WTC11 (cell line): ENCODE measurements at regions not wholly inside any gene's neighbourhood (a gene's known extent, or its start where the extent isn't known, plus 50 kb on each side); places are given as distances from the start of the nearest gene placed in this dataset.
A peak's percentile ranks its signal among the peaks of the same experiment; 100 is the strongest.

ENCODE experiments used
- ATAC-seq: fragments of 200-7000 bp; cut with Tn5 transposase; 2 replicates; pipeline ENCODE4 v1.10.0; 2021; ENCODE audit warnings: mild to moderate bottlenecking, moderate library complexity
- CTCF ChIA-PET: fragments of 300-600 bp; sonication (Branson Sonifier 250); formaldehyde crosslinking; loops from one replicate; lab custom pipeline; 2021; ENCODE audit warnings: antibody characterized with exemption; lab: Charles Lee
- POLR2A ChIA-PET: fragments of 350-600 bp; sonication (Branson Sonifier 250); formaldehyde crosslinking; loops from one replicate; lab custom pipeline; 2021; ENCODE audit warnings: antibody characterized with exemption; lab: Charles Lee
- DNase-seq: peaks from one replicate; pipeline ENCODE4 v3.0.0; 2021; ENCODE audit warnings: low spot score
- H3K27ac Mint-ChIP-seq: 2 replicates; pipeline ENCODE4 v1.8.0; 2021; ENCODE audit warnings: mixed read lengths
- H3K27me3 Mint-ChIP-seq: 2 replicates; pipeline ENCODE4 v1.8.0; 2021; ENCODE audit warnings: low read depth, mild to moderate bottlenecking, moderate library complexity, mixed read lengths
- H3K36me3 Mint-ChIP-seq: 2 replicates; pipeline ENCODE4 v1.8.0; 2021; ENCODE audit warnings: mixed read lengths
- H3K4me1 Mint-ChIP-seq: 2 replicates; pipeline ENCODE4 v1.8.0; 2022; ENCODE audit warnings: mixed read lengths
- H3K4me3 Mint-ChIP-seq: 2 replicates; pipeline ENCODE4 v1.8.0; 2021; ENCODE audit warnings: mild to moderate bottlenecking, moderate library complexity, mixed read lengths
- H3K9me3 Mint-ChIP-seq: 2 replicates; pipeline ENCODE4 v1.8.0; 2021; ENCODE audit warnings: mixed read lengths
- CREM ChIP-seq: sonication (generic); formaldehyde crosslinking; IDR thresholded peaks from 2 replicates; pipeline ENCODE4 v1.8.1; 2022; ENCODE audit warnings: mild to moderate bottlenecking, missing genetic modification reagents, moderate library complexity
- ESRRA ChIP-seq: sonication (generic); formaldehyde crosslinking; IDR thresholded peaks from 2 replicates; pipeline ENCODE4 v1.8.1; 2022; ENCODE audit warnings: mild to moderate bottlenecking, missing genetic modification reagents, borderline replicate concordance
- KAT7 ChIP-seq: sonication (generic); formaldehyde crosslinking; IDR thresholded peaks from 2 replicates; pipeline ENCODE4 v1.8.1; 2023; ENCODE audit warnings: missing genetic modification reagents, mild to moderate bottlenecking, borderline replicate concordance
- OVOL2 ChIP-seq: fragments of 250-450 bp; sonication (Bioruptor Pico); IDR thresholded peaks from 2 replicates; pipeline ENCODE4 v1.9.0; 2021; ENCODE audit warnings: mild to moderate bottlenecking, borderline replicate concordance
- TEAD4 ChIP-seq: sonication (generic); formaldehyde crosslinking; IDR thresholded peaks from 2 replicates; pipeline ENCODE4 v1.8.0; 2022; ENCODE audit warnings: mild to moderate bottlenecking, missing genetic modification reagents
- TP53 ChIP-seq: sonication (generic); formaldehyde crosslinking; IDR thresholded peaks from 2 replicates; pipeline ENCODE4 v1.8.1; 2023; ENCODE audit warnings: mild to moderate bottlenecking, missing genetic modification reagents
- ZNF232 ChIP-seq: sonication (generic); formaldehyde crosslinking; IDR thresholded peaks from 2 replicates; pipeline ENCODE4 v1.8.0; 2022; ENCODE audit warnings: mild to moderate bottlenecking, missing genetic modification reagents
- ZNF263 ChIP-seq: sonication (generic); formaldehyde crosslinking; IDR thresholded peaks from 2 replicates; pipeline ENCODE4 v1.8.1; 2022; ENCODE audit warnings: low read depth, mild to moderate bottlenecking, moderate library complexity, missing genetic modification reagents
- TF ChIP-seq, protein P1 (sequence below): sonication (generic); formaldehyde crosslinking; IDR thresholded peaks from 2 replicates; pipeline ENCODE4 v1.8.1; 2022; ENCODE audit warnings: mild to moderate bottlenecking, moderate library complexity, missing genetic modification reagents
- TF ChIP-seq, protein P2 (sequence below): sonication (generic); formaldehyde crosslinking; IDR thresholded peaks from 2 replicates; pipeline ENCODE4 v1.8.0; 2022; ENCODE audit warnings: mild to moderate bottlenecking, missing genetic modification reagents
- TF ChIP-seq, protein P3 (sequence below): sonication (generic); formaldehyde crosslinking; conservative IDR thresholded peaks from 2 replicates; pipeline ENCODE4 v1.8.1; 2023; ENCODE audit warnings: mild to moderate bottlenecking, low read depth, missing genetic modification reagents, moderate library complexity
- TF ChIP-seq, protein P4 (sequence below): sonication (generic); formaldehyde crosslinking; IDR thresholded peaks from 2 replicates; pipeline ENCODE4 v1.8.1; 2022; ENCODE audit warnings: low read depth, mild to moderate bottlenecking, moderate library complexity, missing genetic modification reagents, borderline replicate concordance
- TF ChIP-seq, protein P5 (sequence below): sonication (generic); formaldehyde crosslinking; IDR thresholded peaks from 2 replicates; pipeline ENCODE4 v1.8.0; 2022; ENCODE audit warnings: missing genetic modification reagents
- TF ChIP-seq, protein P6 (sequence below): sonication (generic); formaldehyde crosslinking; IDR thresholded peaks from 2 replicates; pipeline ENCODE4 v1.8.1; 2022; ENCODE audit warnings: low read depth, missing genetic modification reagents, borderline replicate concordance

DNA sequence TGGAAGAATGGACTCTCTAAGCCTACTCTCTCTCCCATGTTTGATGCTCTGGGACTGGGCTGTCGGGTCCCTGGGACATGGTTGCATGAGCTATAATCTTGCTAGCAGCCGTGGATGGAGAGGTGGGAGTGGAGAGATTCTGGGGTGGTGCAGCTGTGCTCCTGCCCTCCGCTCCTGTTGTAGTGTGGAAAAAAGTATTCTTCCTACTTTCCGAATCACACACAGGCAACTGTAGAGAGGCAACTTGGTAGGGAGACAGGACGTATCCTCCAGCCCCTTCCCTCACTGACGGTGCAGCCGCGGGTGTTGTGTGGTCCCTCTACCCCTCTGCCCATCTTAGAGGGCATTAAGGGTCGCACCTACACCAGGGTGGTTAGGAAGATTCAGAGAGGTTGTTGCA lies 281.4 kb upstream of the TLE3 start:
- CTCF ChIA-PET = interaction anchor here (0.7 to 1.5 kb wide), 2 partner anchors 25 to 109 kb away, joined by 3 read pairs; no protein-coding TSS in a partner anchor
- Mint-ChIP-seq H3K36me3 (no peaks in the 10 kb centered on the region; the same call in 1 of the 2 replicates), H3K4me3 (no peak overlapping the region), H3K4me1 (peaks cover 34% of the 10 kb centered on the region), H3K27ac (no peak overlapping the region), H3K27me3 (peaks cover 5% of the 10 kb centered on the region; the same call in 1 of the 2 replicates), H3K9me3 (peaks cover 11% of the 10 kb centered on the region)
- POLR2A ChIA-PET = no interaction called here
- no peak for TF ChIP-seq ZNF263 (CRISPR knock-in tag)
- TF ChIP-seq, protein P1, sequence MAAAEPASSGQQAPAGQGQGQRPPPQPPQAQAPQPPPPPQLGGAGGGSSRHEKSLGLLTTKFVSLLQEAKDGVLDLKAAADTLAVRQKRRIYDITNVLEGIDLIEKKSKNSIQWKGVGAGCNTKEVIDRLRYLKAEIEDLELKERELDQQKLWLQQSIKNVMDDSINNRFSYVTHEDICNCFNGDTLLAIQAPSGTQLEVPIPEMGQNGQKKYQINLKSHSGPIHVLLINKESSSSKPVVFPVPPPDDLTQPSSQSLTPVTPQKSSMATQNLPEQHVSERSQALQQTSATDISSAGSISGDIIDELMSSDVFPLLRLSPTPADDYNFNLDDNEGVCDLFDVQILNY = no peak
- TF ChIP-seq, protein P2, sequence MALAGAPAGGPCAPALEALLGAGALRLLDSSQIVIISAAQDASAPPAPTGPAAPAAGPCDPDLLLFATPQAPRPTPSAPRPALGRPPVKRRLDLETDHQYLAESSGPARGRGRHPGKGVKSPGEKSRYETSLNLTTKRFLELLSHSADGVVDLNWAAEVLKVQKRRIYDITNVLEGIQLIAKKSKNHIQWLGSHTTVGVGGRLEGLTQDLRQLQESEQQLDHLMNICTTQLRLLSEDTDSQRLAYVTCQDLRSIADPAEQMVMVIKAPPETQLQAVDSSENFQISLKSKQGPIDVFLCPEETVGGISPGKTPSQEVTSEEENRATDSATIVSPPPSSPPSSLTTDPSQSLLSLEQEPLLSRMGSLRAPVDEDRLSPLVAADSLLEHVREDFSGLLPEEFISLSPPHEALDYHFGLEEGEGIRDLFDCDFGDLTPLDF (CRISPR knock-in tag) = no peak
- no peak for TF ChIP-seq ESRRA (CRISPR knock-in tag)
- TF ChIP-seq TEAD4 (CRISPR knock-in tag) = no peak
- TF ChIP-seq KAT7 = no peak
- TF ChIP-seq OVOL2 = no peak
- TF ChIP-seq, protein P3, sequence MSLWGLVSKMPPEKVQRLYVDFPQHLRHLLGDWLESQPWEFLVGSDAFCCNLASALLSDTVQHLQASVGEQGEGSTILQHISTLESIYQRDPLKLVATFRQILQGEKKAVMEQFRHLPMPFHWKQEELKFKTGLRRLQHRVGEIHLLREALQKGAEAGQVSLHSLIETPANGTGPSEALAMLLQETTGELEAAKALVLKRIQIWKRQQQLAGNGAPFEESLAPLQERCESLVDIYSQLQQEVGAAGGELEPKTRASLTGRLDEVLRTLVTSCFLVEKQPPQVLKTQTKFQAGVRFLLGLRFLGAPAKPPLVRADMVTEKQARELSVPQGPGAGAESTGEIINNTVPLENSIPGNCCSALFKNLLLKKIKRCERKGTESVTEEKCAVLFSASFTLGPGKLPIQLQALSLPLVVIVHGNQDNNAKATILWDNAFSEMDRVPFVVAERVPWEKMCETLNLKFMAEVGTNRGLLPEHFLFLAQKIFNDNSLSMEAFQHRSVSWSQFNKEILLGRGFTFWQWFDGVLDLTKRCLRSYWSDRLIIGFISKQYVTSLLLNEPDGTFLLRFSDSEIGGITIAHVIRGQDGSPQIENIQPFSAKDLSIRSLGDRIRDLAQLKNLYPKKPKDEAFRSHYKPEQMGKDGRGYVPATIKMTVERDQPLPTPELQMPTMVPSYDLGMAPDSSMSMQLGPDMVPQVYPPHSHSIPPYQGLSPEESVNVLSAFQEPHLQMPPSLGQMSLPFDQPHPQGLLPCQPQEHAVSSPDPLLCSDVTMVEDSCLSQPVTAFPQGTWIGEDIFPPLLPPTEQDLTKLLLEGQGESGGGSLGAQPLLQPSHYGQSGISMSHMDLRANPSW = no peak
- no peak for TF ChIP-seq CREM (CRISPR knock-in tag)
- TF ChIP-seq ZNF232 (CRISPR knock-in tag) = no peak
- ATAC-seq (no peak), DNase-seq (no peak)

DNA sequence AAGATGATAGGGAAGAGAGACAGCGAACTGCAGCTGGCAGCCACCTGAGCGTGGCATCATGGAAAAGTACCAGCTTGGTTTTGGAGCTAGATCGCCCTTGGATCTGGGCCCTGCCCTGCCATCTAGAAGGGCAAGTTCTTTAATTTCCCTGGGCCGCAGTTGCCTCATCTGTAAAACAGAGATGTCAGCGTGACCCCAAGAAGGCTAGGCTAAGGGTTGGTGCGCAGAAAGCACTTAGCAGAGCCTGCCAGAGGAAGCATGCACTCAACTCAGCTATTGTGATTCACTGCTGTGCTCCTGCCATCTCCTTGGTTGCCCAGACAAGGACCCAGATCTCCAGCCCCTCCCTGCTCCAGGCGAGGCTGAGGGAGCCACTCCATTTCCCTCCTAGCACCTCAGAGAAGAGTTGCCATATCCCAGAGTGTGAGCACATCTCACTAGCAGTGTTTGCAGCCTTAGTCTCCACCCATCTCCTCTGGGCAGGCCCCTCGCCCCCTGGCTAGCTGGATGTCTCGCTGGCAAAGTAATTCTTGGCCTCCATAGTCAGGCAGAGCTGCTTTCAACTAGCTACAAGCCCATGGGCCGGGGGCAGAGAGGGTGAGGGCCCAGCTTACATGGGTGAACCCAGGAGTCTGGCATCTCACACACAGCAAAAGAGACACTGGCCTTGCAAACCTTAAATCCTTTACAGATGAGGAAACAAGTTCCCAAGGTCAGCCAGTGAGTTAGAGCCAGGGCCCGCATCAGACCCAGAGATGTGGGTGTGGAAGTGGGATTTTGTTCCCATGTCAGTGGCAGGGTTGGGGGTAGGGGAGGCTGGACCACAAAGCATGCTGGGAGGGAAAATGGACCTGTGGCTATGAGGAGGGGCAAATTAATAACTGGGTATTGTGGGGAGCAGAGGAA lies 280.7 kb upstream of the TLE3 start:
- TF ChIP-seq, protein P4, sequence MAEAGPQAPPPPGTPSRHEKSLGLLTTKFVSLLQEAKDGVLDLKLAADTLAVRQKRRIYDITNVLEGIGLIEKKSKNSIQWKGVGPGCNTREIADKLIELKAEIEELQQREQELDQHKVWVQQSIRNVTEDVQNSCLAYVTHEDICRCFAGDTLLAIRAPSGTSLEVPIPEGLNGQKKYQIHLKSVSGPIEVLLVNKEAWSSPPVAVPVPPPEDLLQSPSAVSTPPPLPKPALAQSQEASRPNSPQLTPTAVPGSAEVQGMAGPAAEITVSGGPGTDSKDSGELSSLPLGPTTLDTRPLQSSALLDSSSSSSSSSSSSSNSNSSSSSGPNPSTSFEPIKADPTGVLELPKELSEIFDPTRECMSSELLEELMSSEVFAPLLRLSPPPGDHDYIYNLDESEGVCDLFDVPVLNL (CRISPR knock-in tag) = no peak
- TF ChIP-seq ZNF263 (CRISPR knock-in tag) (no peak), TP53 (CRISPR knock-in tag) (no peak), ZNF232 (CRISPR knock-in tag) (no peak)
- TF ChIP-seq, protein P5, sequence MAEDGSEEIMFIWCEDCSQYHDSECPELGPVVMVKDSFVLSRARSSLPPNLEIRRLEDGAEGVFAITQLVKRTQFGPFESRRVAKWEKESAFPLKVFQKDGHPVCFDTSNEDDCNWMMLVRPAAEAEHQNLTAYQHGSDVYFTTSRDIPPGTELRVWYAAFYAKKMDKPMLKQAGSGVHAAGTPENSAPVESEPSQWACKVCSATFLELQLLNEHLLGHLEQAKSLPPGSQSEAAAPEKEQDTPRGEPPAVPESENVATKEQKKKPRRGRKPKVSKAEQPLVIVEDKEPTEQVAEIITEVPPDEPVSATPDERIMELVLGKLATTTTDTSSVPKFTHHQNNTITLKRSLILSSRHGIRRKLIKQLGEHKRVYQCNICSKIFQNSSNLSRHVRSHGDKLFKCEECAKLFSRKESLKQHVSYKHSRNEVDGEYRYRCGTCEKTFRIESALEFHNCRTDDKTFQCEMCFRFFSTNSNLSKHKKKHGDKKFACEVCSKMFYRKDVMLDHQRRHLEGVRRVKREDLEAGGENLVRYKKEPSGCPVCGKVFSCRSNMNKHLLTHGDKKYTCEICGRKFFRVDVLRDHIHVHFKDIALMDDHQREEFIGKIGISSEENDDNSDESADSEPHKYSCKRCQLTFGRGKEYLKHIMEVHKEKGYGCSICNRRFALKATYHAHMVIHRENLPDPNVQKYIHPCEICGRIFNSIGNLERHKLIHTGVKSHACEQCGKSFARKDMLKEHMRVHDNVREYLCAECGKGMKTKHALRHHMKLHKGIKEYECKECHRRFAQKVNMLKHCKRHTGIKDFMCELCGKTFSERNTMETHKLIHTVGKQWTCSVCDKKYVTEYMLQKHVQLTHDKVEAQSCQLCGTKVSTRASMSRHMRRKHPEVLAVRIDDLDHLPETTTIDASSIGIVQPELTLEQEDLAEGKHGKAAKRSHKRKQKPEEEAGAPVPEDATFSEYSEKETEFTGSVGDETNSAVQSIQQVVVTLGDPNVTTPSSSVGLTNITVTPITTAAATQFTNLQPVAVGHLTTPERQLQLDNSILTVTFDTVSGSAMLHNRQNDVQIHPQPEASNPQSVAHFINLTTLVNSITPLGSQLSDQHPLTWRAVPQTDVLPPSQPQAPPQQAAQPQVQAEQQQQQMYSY (CRISPR knock-in tag) = no peak
- TF ChIP-seq, protein P6, sequence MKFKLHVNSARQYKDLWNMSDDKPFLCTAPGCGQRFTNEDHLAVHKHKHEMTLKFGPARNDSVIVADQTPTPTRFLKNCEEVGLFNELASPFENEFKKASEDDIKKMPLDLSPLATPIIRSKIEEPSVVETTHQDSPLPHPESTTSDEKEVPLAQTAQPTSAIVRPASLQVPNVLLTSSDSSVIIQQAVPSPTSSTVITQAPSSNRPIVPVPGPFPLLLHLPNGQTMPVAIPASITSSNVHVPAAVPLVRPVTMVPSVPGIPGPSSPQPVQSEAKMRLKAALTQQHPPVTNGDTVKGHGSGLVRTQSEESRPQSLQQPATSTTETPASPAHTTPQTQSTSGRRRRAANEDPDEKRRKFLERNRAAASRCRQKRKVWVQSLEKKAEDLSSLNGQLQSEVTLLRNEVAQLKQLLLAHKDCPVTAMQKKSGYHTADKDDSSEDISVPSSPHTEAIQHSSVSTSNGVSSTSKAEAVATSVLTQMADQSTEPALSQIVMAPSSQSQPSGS (CRISPR knock-in tag) = no peak
- peaks cover 7% of the 10 kb centered on the region; the same call in 1 of the 2 replicates for H3K27me3 Mint-ChIP-seq
- H3K4me1 Mint-ChIP-seq = peaks cover 34% of the 10 kb centered on the region
- ChIA-PET CTCF (interaction anchor here (0.7 to 1.5 kb wide), 2 partner anchors 24 to 110 kb away, joined by 3 read pairs; no protein-coding TSS in a partner anchor), POLR2A (no interaction called here)
- no peak for DNase-seq
- no peak overlapping the region for H3K27ac Mint-ChIP-seq
- ATAC-seq = peak; percentile 11; the same call in 1 of the 2 replicates
- no peaks in the 10 kb centered on the region; the same call in 1 of the 2 replicates for H3K36me3 Mint-ChIP-seq
- peaks cover 17% of the 10 kb centered on the region for H3K9me3 Mint-ChIP-seq
- H3K4me3 Mint-ChIP-seq = no peak overlapping the region
